AML-193 (cell line): ENCODE measurements at regions not wholly inside any gene's neighbourhood (a gene's known extent, or its start where the extent isn't known, plus 50 kb on each side); places are given as distances from the start of the nearest gene placed in this dataset.
"Not testable (repeated sequence)": the region's sequence is repeated elsewhere in the genome, so short reads cannot be mapped to it uniquely, and the experiment has no call there.

Experiments used
- DNase-seq, 2 experiments: peaks; one replicate each; lab custom pipeline; 2025; lab: John Stamatoyannopoulos, UW

DNA sequence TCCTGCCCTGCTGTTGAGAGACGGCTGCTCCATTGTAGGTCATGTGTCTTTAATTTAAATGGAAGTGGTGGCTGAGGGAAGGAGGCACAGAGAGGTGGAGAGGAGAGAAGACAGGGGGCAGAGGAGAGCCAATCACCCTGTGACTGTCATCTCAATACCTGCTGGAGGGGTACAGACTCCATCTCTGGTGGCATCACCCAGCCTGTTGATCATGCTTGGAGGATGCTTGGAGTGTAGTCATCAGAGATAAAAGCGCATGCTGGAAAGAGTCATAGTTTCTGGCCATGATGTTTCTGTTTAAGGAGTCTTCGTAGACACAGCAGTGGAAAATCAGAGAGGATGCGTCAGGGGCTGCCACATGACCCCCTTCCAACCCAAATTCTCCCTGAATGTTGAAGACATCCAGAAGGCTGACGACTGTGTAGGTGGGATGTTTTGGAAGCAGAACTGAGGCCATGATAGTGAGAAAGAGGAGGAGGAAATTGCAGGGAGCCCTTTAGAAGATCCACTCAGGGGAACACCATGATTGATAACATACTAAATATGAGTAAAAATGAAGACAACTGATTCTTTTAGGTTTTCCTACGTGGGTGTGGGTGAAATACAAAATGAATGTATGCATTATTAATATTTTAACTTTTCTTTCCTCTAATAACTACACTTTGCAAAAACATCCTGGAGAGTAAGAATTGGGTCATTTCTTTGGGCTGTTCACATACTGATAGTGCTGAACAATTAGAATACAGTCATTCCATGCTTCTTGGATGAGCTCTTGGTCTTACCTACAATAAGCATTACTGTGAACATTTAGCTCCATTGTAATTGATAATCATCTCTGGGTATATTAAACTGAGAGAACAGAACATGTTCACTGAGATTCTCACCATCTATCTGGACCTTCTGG, 210.6 kb upstream of the ATP10A start:
- DNase-seq: no peak

- no peak for DNase-seq
Observed at GRCh38 chr15:26070095-26070532, 207.0 kb upstream of the ATP10A start.

DNA sequence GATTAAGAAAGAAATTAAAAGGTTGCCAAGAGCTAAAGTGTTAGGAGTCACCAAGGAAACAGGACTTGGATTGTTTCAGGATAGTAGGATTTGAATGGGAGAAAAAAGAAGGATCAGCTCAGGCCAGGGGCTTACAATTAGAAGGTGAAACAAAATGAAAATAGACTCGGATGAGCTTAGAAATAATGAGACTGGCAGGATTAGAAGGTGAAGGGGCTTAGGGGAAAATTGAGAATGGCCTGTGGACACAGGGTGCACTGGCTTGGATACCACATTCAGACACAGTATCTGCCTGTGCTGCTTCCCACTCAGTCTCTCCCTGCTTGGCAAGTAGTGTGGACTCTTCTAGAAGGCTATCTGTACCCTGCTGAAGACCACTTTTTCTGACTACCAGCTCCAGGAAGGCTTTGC, 206.1 kb upstream of the ATP10A start:
- no peak for DNase-seq

- DNase-seq: no peak
Observed at GRCh38 chr15:26066896-26067295, 203.8 kb upstream of the ATP10A start.

DNA sequence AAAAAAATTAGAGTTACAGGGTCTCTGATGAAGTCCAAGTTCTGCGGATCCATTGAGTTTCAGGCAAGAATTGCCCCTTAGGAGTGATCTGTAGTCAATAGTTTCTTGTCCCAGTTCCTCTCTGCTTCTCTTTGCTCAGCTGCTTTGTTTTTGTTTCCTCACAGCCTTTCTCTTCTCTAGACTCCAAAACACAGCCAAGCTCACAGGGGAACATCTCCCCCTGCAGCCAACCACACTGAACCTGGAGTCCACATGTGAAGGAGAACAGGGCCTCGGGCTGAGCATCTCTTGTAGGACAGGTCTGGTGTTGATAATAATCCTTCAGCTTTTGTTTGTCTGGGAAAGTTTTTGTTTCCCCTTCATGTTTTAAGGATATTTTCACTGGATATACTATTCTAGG, 202.6 kb upstream of the ATP10A start:
- DNase-seq: no peak

- no peak for DNase-seq
Observed at GRCh38 chr15:26061248-26061647, 198.1 kb upstream of the ATP10A start.

DNA sequence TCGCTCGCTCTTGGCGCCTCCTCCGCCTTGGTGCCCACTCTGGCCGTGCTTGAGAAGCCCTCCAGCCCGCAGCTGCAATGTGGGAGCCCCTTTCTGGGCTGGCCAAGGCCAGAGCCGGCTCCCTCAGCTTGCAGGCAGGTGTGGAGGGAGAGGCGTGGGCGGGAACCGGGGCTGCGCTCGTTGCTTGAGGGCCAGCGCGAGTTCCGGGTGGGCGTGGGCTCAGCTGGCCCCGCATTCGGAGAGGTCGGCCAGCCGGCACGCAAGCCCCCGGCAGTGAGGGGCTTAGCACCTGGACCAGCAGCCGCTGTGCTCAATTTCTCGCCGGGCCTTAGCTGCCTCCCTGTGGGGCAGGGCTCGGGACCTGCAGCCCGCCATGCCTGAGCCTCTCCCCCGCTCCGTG, 193.6 kb upstream of the ATP10A start:
- not testable (repeated sequence) for DNase-seq

GRCh38 chr15:26051761-26052675, 188.9 kb upstream of the ATP10A start:
- DNase-seq: no peak

- DNase-seq: no peak
Observed at GRCh38 chr15:26050984-26051383, 187.9 kb upstream of the ATP10A start.

DNA sequence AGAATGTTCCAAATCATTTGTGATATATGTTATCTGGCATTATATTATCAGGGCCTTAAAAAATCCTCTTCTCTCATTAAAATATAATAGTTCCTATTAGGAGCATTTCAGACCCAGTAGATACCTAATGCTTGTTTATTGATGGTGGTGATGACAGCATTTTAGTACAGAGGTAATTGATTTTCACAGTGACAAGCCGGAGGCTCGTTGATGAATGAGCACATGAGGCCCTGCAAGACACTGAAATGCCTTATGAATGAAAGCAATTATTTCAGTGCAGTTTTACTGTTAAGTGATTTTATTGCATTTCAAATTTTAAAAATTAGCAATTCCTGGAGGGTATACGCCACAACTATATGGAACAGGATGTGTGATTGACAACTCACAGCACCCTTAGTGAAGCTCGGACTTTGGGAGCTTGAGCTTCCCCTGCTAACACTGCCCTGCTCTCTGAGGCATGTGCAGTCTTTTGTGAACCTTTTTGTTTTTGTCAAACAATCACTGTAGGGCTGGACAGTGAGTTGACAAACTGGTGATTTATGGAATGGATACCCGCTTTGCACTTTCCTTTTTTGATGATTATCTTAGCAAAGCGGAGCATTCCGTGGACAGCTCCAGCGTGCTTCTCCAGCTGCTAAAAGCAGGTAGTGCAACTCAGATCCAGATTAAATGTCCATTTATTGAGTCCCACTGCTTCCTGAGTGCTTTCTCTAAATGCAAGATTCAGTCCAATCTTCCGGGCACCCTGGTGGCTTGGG, 187.0 kb upstream of the ATP10A start:
- DNase-seq: no peak

DNA sequence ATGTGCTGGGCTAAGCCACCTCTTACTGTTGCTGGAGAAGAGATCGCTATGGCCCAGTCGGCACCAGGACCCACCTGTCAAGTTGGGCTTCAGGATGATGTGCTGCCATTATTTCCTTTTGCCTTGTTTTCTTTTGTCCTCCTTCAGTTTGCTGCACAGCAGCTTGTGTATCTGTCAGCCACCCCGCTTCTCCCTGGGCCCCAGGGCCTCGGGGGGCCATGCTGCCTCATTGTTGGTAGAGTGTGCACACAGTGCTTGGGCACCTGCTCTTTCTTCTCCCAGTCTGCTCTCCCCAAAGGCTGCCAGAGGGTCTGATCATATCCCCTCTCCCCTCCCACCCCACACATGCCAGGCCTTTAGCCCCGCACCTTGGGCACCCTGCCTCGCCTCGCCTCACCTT, 185.5 kb upstream of the ATP10A start:
- no peak for DNase-seq

DNA sequence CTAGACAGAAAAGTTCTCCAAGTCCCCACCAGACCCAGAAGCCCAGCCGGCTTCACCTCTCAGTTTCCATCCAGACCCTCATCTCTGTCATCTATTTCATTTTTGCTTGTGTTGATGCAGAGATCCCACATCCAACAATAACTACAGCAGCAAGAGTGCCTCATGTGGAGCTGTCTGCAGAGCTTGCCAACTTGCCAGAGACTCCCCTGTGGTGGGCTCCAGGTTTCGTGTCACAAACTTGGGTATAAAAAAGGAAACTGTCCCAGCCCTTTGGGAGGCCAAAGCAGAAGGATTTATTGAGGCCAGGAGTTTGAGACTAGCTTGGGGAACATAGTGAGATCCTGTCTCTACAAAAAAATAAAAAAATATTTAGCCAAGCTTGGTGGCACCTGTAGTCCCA, 182.4 kb upstream of the ATP10A start:
- DNase-seq: no peak

- DNase-seq: no peak
Observed at GRCh38 chr15:26043018-26043417, 179.9 kb upstream of the ATP10A start.

DNA sequence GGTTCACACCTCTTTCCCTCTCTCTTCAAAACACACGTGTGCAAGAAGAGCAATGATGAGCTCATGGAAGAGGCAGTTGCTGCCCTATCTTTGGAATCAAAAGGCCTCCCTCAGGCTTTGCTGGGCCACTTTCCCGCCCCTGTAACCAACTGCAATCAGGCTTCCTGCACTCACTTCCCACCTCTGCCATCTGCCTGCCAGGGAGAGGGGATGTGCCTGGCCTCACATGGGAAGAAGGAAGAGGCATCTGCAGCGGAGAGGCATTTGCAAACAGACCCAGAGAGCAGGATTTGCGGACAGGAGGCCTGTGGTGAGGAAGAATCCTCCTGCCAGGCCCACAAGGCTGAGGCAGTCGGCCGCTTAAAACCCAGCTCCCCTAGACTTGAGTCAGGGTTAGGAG, 175.6 kb upstream of the ATP10A start:
- DNase-seq: no peak

DNA sequence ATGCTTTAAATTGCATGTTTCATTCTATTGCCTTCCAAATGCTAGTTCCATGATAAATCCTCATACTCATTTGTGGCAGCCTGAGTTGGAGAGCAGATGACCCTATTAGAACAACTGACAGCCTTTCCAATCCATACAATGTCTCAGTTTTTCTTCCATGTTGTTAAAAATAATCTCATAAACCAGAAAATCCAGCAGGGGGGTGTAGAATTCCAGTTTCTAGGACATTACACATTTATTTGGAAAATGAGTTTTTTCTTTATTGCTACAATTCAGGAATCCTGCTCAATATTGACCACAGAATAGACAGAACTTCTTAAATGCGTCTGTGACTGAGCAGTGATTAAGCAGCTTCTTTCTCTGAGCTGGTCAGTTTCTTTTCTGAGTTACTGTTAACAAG, 174.2 kb upstream of the ATP10A start:
- no peak for DNase-seq

GRCh38 chr15:26033493-26033892, 170.4 kb upstream of the ATP10A start:
- DNase-seq: no peak

DNA sequence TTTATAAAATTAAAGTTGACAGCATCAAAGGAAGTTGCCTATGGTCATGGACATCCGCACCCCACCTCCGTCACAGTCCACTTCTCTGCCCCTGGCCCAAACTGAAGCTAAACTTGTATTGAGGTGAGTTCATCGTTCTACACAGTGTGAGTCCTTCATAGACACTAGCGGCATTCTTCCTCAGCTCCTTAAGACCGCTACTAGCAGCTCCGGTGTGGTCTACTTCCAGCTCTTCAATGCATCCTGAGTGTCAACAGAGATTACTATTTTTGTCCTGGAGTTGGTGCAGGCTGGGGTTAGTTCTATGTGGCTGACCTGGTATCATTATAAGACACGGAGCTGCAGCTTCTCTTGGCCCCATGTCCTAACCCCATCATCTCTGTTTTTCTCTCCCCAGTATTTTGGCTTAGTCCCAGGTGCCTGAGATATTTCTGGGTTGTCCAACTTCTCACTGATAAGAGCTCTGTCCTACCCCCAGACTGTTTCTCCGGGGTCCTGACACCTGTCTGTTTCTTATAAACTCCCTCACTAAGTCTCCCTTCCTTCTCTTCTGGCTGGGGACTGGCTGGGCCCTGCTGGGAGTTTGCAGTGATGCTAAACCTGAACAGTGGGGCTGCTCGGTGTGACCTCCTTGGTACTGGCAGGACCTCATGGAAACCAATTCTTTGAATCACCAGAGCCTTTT, 169.2 kb upstream of the ATP10A start:
- DNase-seq: no peak

DNA sequence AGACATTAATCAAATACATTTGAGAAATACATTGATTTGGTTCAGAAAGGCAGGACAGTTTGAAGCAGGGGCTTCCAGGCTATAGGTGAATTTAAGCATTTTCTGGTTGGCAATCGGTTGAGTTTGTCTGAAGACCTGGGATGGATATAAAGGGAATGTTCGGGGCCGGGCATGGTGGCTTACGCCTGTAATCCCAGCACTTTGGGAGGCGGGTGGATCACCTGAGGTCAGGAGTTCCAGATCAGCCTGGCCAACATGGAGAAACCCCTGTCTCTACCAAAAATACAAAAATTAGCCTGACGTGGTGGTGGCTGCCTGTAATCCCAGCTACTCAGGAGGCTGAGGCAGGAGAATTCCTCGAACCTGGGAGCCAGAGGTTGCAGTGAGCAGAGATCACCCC, 166.5 kb upstream of the ATP10A start:
- DNase-seq: not testable (repeated sequence)

GRCh38 chr15:26029146-26029545, 166.0 kb upstream of the ATP10A start:
- no peak for DNase-seq

GRCh38 chr15:26028086-26028740, 165.1 kb upstream of the ATP10A start:
- no peak for DNase-seq

- DNase-seq: not testable (repeated sequence)
Observed at GRCh38 chr15:26026671-26027070, 163.5 kb upstream of the ATP10A start.
